ENCODE measurements at regions not wholly inside any gene's neighbourhood (a gene's known extent, or its start where the extent isn't known, plus 50 kb on each side); places are given as distances from the start of the nearest gene placed in this dataset.

- Histone ChIP-seq H3K36me3 (ENCODE audit: control insufficient read depth in 4 of 4, insufficient read depth in 3 of 4, low read depth in 1 of 4, low read length in 3 of 4) (no peaks in the 10 kb centered on the region), H3K4me1 (ENCODE audit: control insufficient read depth in 4 of 4, insufficient read depth in 4 of 4, low read length in 3 of 4) (no peaks in the 10 kb centered on the region), H3K4me3 (ENCODE audit: low read depth in 1 of 3, low read length in 3 of 3) (no peak overlapping the region), H3K9me3 (ENCODE audit: control insufficient read depth in 4 of 4, low read length in 3 of 4) (no peaks in the 10 kb centered on the region), H3K9ac (ENCODE audit: low read depth in 1 of 2, low read length in 2 of 2) (no peak overlapping the region), H3K27ac (ENCODE audit: low read depth in 1 of 2, low read length in 2 of 2) (no peak overlapping the region), H3K27me3 (ENCODE audit: control insufficient read depth in 4 of 4, insufficient read depth in 4 of 4, low read length in 3 of 4) (no peaks in the 10 kb centered on the region)
- WGBS, result 75% methylated on average over 1 of the region's 1 CpG
- no peak for TF ChIP-seq TAF1 (conservative IDR thresholded peaks at IDR 0.05)
- TF ChIP-seq HNF4A (conservative IDR thresholded peaks at IDR 0.05), result no peak
- TF ChIP-seq SP1 (IDR thresholded peaks at IDR 0.05), result no peak
- TF ChIP-seq HNF4G (IDR thresholded peaks at IDR 0.05), result no peak
- no peak for TF ChIP-seq ATF3 (IDR thresholded peaks at IDR 0.05)
- no peak for TF ChIP-seq CTCF (IDR thresholded peaks at IDR 0.05; ENCODE audit: low read depth, low read length, missing input control)
- no peak for TF ChIP-seq NR2F2 (IDR thresholded peaks at IDR 0.05)
- no peak for DNase-seq (ENCODE audit: low spot score)
These were observed 681.4 kb downstream of the TENT5A start for GRCh38 chr6:81071121-81071520.

- H3K4me1 ChIP-seq (ENCODE audit: control insufficient read depth in 4 of 4, insufficient read depth in 4 of 4, low read length in 3 of 4), result no peaks in the 10 kb centered on the region
- 76% methylated on average over 2 of the region's 2 CpGs for WGBS
These were observed 685.4 kb downstream of the TENT5A start for GRCh38 chr6:81067057-81067456.

More at GRCh38 chr6:81067057-81067456, 685.4 kb downstream of the TENT5A start:
- no peaks in the 10 kb centered on the region for H3K9me3 ChIP-seq (ENCODE audit: control insufficient read depth in 4 of 4, low read length in 3 of 4)
- H3K9ac ChIP-seq (ENCODE audit: low read depth in 1 of 2, low read length in 2 of 2), result no peak overlapping the region
- no peak overlapping the region for H3K4me3 ChIP-seq (ENCODE audit: low read depth in 1 of 3, low read length in 3 of 3)
- no peaks in the 10 kb centered on the region for H3K27me3 ChIP-seq (ENCODE audit: control insufficient read depth in 4 of 4, insufficient read depth in 4 of 4, low read length in 3 of 4)
- DNase-seq (ENCODE audit: low spot score), result no peak
- H3K36me3 ChIP-seq (ENCODE audit: control insufficient read depth in 4 of 4, insufficient read depth in 3 of 4, low read depth in 1 of 4, low read length in 3 of 4), result no peaks in the 10 kb centered on the region
- TF ChIP-seq NR2F2 (IDR thresholded peaks at IDR 0.05) (no peak), RXRA (IDR thresholded peaks at IDR 0.05) (no peak), MAX (IDR thresholded peaks at IDR 0.05) (no peak), SP1 (IDR thresholded peaks at IDR 0.05) (no peak), ATF3 (IDR thresholded peaks at IDR 0.05) (no peak), CTCF (IDR thresholded peaks at IDR 0.05; ENCODE audit: low read depth, low read length, missing input control) (no peak), ZBTB33 (IDR thresholded peaks at IDR 0.05) (no peak), HNF4A (conservative IDR thresholded peaks at IDR 0.05) (no peak), GABPA (IDR thresholded peaks at IDR 0.05 in 1 of 2, conservative IDR thresholded peaks at IDR 0.05 in 1 of 2) (no peak), REST (IDR thresholded peaks at IDR 0.05) (no peak), JUND (IDR thresholded peaks at IDR 0.05) (no peak), FOXA2 (IDR thresholded peaks at IDR 0.05) (no peak), YY1 (IDR thresholded peaks at IDR 0.05) (no peak)
- no peak overlapping the region for H3K27ac ChIP-seq (ENCODE audit: low read depth in 1 of 2, low read length in 2 of 2)
